HG03139 (cell line): ENCODE measurements at regions not wholly inside any gene's neighbourhood (a gene's known extent, or its start where the extent isn't known, plus 50 kb on each side); places are given as distances from the start of the nearest gene placed in this dataset.
"Not testable (repeated sequence)": the region's sequence is repeated elsewhere in the genome, so short reads cannot be mapped to it uniquely, and the experiment has no call there.

ENCODE experiments used
- ATAC-seq: cut with Tn5 transposase; IDR thresholded peaks from one replicate; pipeline ENCODE4 v1.9.1; 2021; ENCODE audit not compliant: unreplicated experiment

- ATAC-seq: no peak
These were observed 1376.3 kb upstream of the ACVR2A start for GRCh38 chr2:146468578-146468977.

GRCh38 chr2:146467425-146467824 is 1377.4 kb upstream of the ACVR2A start:
- no peak for ATAC-seq

GRCh38 chr2:146465460-146465859 is 1379.4 kb upstream of the ACVR2A start:
- ATAC-seq: no peak

GRCh38 chr2:146461068-146461467 is 1383.8 kb upstream of the ACVR2A start:
- no peak for ATAC-seq

GRCh38 chr2:146458585-146458984 is 1386.2 kb upstream of the ACVR2A start:
- ATAC-seq: no peak

GRCh38 chr2:146457221-146457620 is 1387.6 kb upstream of the ACVR2A start:
- ATAC-seq: no peak

- no peak for ATAC-seq
These were observed 1389.5 kb upstream of the ACVR2A start for GRCh38 chr2:146455325-146455724.

- ATAC-seq: no peak
These were observed 1392.9 kb upstream of the ACVR2A start for GRCh38 chr2:146451972-146452371.

- no peak for ATAC-seq
These were observed 1394.7 kb upstream of the ACVR2A start for GRCh38 chr2:146450131-146450530.

- no peak for ATAC-seq
These were observed 1399.8 kb upstream of the ACVR2A start for GRCh38 chr2:146444987-146445386.

- ATAC-seq: no peak
These were observed 1400.7 kb upstream of the ACVR2A start for GRCh38 chr2:146444085-146444484.

- no peak for ATAC-seq
These were observed 1406.6 kb upstream of the ACVR2A start for GRCh38 chr2:146438246-146438645.

- ATAC-seq: no peak
These were observed 1407.1 kb upstream of the ACVR2A start for GRCh38 chr2:146437712-146438111.

GRCh38 chr2:146433116-146433875 is 1411.5 kb upstream of the ACVR2A start:
- ATAC-seq: no peak

GRCh38 chr2:146429366-146429765 is 1415.5 kb upstream of the ACVR2A start:
- ATAC-seq: no peak

- ATAC-seq: no peak
These were observed 1426.9 kb upstream of the ACVR2A start for GRCh38 chr2:146417942-146418341.

GRCh38 chr2:146415291-146415690 is 1429.5 kb upstream of the ACVR2A start:
- no peak for ATAC-seq

GRCh38 chr2:146414456-146414855 is 1430.4 kb upstream of the ACVR2A start:
- ATAC-seq: no peak

- no peak for ATAC-seq
These were observed 1431.7 kb upstream of the ACVR2A start for GRCh38 chr2:146413086-146413610.

GRCh38 chr2:146412625-146413024 is 1432.2 kb upstream of the ACVR2A start:
- ATAC-seq: no peak

GRCh38 chr2:146405402-146406309 is 1439.2 kb upstream of the ACVR2A start:
- ATAC-seq: not testable (repeated sequence)
